ENCODE measurements at regions not wholly inside any gene's neighbourhood (a gene's known extent, or its start where the extent isn't known, plus 50 kb on each side); places are given as distances from the start of the nearest gene placed in this dataset.

- intact Hi-C loops (cut with micrococcal nuclease) = loop anchor here (1.0 to 2.0 kb wide), 4 partner anchors 40 to 294 kb away; no protein-coding TSS in a partner anchor
- H3K9me3 Mint-ChIP-seq = peaks cover 0 to 1% (median 0%) of the 10 kb centered on the region in 8 donors
- H3K36me3 Mint-ChIP-seq = no peaks in the 10 kb centered on the region
- H3K9me3 ChIP-seq (ENCODE audit: control insufficient read depth in 1 of 2, low read length in 2 of 2) = no peaks in the 10 kb centered on the region
- ChIA-PET CTCF (ENCODE audit: partially characterized antibody) (interaction anchor here (0.6 to 5.0 kb wide), 9 partner anchors 8 to 198 kb away, joined by 3 to 34 read pairs (median 6); no protein-coding TSS in a partner anchor), POLR2A (ENCODE audit: partially characterized antibody) (no interaction called here)
- H3K27me3 Mint-ChIP-seq = peaks cover 11 to 26% of the 10 kb centered on the region in 2 donors
- no peak overlapping the region for H3K4me3 ChIP-seq (ENCODE audit: low read length in 2 of 2)
- H3K4me1 Mint-ChIP-seq = peaks cover 0 to 5% (median 0%) of the 10 kb centered on the region in 4 donors
- H3K4me3 Mint-ChIP-seq = no peak overlapping the region
- H3K4me1 ChIP-seq (ENCODE audit: insufficient read depth, low read length) = no peaks in the 10 kb centered on the region
- H3K27ac ChIP-seq (ENCODE audit: low read depth, low read length) = no peak overlapping the region
- no peaks in the 10 kb centered on the region for H3K27me3 ChIP-seq (ENCODE audit: insufficient read depth, low read length)
- H3K36me3 ChIP-seq (ENCODE audit: insufficient read depth, low read length) = no peaks in the 10 kb centered on the region
- H3K27ac Mint-ChIP-seq = no peak overlapping the region
- DNase-seq = peak; percentile 72 to 77 (median 75)
Observed at GRCh38 chr6:30396833-30397479, 52.0 kb downstream of the RPP21 start.

DNA sequence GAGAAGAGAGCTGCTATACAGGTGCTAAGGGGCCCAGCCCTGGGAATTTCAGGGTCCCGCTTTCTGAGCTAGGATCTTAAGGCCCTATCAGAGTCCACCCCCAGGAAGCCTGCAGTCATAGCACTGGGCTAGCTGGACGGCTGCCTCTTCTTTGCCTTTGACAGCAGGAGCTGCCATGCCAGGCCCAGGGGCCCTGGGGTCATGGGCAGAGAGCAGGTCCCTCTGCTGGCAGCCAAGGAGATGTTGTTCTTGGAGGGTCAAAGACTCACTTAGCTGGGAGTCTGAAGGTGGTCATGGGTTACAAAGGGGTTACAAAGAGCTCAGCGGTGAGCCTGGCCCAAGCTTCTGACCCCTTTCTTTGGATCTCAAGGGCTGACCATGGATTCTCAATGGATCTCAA is 52.7 kb downstream of the RPP21 start:
- peaks cover 11 to 26% of the 10 kb centered on the region in 2 donors for H3K27me3 Mint-ChIP-seq
- peaks cover 0 to 5% (median 0%) of the 10 kb centered on the region in 4 donors for H3K4me1 Mint-ChIP-seq
- intact Hi-C loops (cut with micrococcal nuclease) = loop anchor here (1.0 to 2.0 kb wide), 4 partner anchors 40 to 295 kb away; no protein-coding TSS in a partner anchor
- no peak overlapping the region for H3K4me3 Mint-ChIP-seq
- H3K9me3 Mint-ChIP-seq = peaks cover 0 to 1% (median 0%) of the 10 kb centered on the region in 8 donors
- no peaks in the 10 kb centered on the region for H3K36me3 Mint-ChIP-seq
- Histone ChIP-seq H3K4me1 (ENCODE audit: insufficient read depth, low read length) (no peaks in the 10 kb centered on the region), H3K27ac (ENCODE audit: low read depth, low read length) (no peak overlapping the region), H3K9me3 (ENCODE audit: control insufficient read depth in 1 of 2, low read length in 2 of 2) (no peaks in the 10 kb centered on the region), H3K36me3 (ENCODE audit: insufficient read depth, low read length) (no peaks in the 10 kb centered on the region), H3K27me3 (ENCODE audit: insufficient read depth, low read length) (no peaks in the 10 kb centered on the region), H3K4me3 (ENCODE audit: low read length in 2 of 2) (no peak overlapping the region)
- DNase-seq = no peak
- POLR2A ChIA-PET (ENCODE audit: partially characterized antibody) = no interaction called here
- H3K27ac Mint-ChIP-seq = no peak overlapping the region
- CTCF ChIA-PET (ENCODE audit: partially characterized antibody) = interaction anchor here (0.6 to 5.0 kb wide), 9 partner anchors 9 to 295 kb away, joined by 3 to 34 read pairs (median 6); no protein-coding TSS in a partner anchor

GRCh38 chr6:30399390-30400058 is 54.6 kb downstream of the RPP21 start:
- POLR2A ChIA-PET (ENCODE audit: partially characterized antibody) = interaction anchor here (1.3 kb wide), 1 partner anchor 185 kb away, joined by 4 read pairs; no protein-coding TSS in a partner anchor
- CTCF ChIA-PET (ENCODE audit: partially characterized antibody) = interaction anchor here (1.3 to 5.0 kb wide), 4 partner anchors 40 to 184 kb away, joined by 3 to 34 read pairs (median 18); no protein-coding TSS in a partner anchor
- Mint-ChIP-seq H3K27me3 (peaks cover 7 to 21% of the 10 kb centered on the region in 2 donors), H3K9me3 (peaks cover 0 to 1% (median 0%) of the 10 kb centered on the region in 8 donors), H3K36me3 (no peaks in the 10 kb centered on the region), H3K27ac (no peak overlapping the region), H3K4me3 (no peak overlapping the region), H3K4me1 (peaks cover 0 to 5% (median 0%) of the 10 kb centered on the region in 4 donors)
- Histone ChIP-seq H3K27ac (ENCODE audit: low read depth, low read length) (no peak overlapping the region), H3K36me3 (ENCODE audit: insufficient read depth, low read length) (no peaks in the 10 kb centered on the region), H3K4me3 (ENCODE audit: low read length in 2 of 2) (no peak overlapping the region), H3K27me3 (ENCODE audit: insufficient read depth, low read length) (no peaks in the 10 kb centered on the region), H3K4me1 (ENCODE audit: insufficient read depth, low read length) (no peaks in the 10 kb centered on the region), H3K9me3 (ENCODE audit: control insufficient read depth in 1 of 2, low read length in 2 of 2) (no peaks in the 10 kb centered on the region)
- intact Hi-C loops (cut with micrococcal nuclease) = no loop called here
- no peak for DNase-seq

GRCh38 chr6:30405934-30406333 is 61.0 kb downstream of the RPP21 start:
- Histone ChIP-seq H3K4me1 (ENCODE audit: insufficient read depth, low read length) (no peaks in the 10 kb centered on the region), H3K4me3 (ENCODE audit: low read length in 2 of 2) (no peak overlapping the region), H3K36me3 (ENCODE audit: insufficient read depth, low read length) (no peaks in the 10 kb centered on the region), H3K27me3 (ENCODE audit: insufficient read depth, low read length) (no peaks in the 10 kb centered on the region), H3K9me3 (ENCODE audit: control insufficient read depth in 1 of 2, low read length in 2 of 2) (no peaks in the 10 kb centered on the region), H3K27ac (ENCODE audit: low read depth, low read length) (no peak overlapping the region)
- intact Hi-C loops (cut with micrococcal nuclease) = no loop called here
- ChIA-PET POLR2A (ENCODE audit: partially characterized antibody) (no interaction called here), CTCF (ENCODE audit: partially characterized antibody) (no interaction called here)
- peaks cover 0 to 21% (median 15%) of the 10 kb centered on the region in 8 donors for H3K9me3 Mint-ChIP-seq
- DNase-seq = no peak
- no peak overlapping the region for H3K27ac Mint-ChIP-seq
- H3K4me1 Mint-ChIP-seq = peaks cover 4 to 6% (median 6%) of the 10 kb centered on the region in 4 donors
- no peaks in the 10 kb centered on the region for H3K36me3 Mint-ChIP-seq
- H3K27me3 Mint-ChIP-seq = peaks cover 12 to 33% of the 10 kb centered on the region in 2 donors
- H3K4me3 Mint-ChIP-seq = no peak overlapping the region

GRCh38 chr6:30409184-30409583 is 64.2 kb downstream of the RPP21 start:
- ChIA-PET CTCF (ENCODE audit: partially characterized antibody) (interaction anchor here (1.1 kb wide), 1 partner anchor 136 kb away, joined by 3 read pairs; no protein-coding TSS in a partner anchor), POLR2A (ENCODE audit: partially characterized antibody) (no interaction called here)
- H3K27me3 ChIP-seq (ENCODE audit: insufficient read depth, low read length) = no peaks in the 10 kb centered on the region
- H3K4me3 ChIP-seq (ENCODE audit: low read length in 2 of 2) = no peak overlapping the region
- peaks cover 8 to 16% (median 13%) of the 10 kb centered on the region in 4 donors for H3K4me1 Mint-ChIP-seq
- H3K4me1 ChIP-seq (ENCODE audit: insufficient read depth, low read length) = peaks cover 3% of the 10 kb centered on the region
- H3K9me3 Mint-ChIP-seq = peaks cover 0 to 23% (median 15%) of the 10 kb centered on the region in 8 donors
- H3K9me3 ChIP-seq (ENCODE audit: control insufficient read depth in 1 of 2, low read length in 2 of 2) = no peaks in the 10 kb centered on the region
- no peak overlapping the region for H3K4me3 Mint-ChIP-seq
- H3K27ac ChIP-seq (ENCODE audit: low read depth, low read length) = no peak overlapping the region
- intact Hi-C loops (cut with micrococcal nuclease) = no loop called here
- no peak overlapping the region for H3K27ac Mint-ChIP-seq
- H3K36me3 Mint-ChIP-seq = no peaks in the 10 kb centered on the region
- H3K36me3 ChIP-seq (ENCODE audit: insufficient read depth, low read length) = no peaks in the 10 kb centered on the region
- no peak for DNase-seq
- peaks cover 30 to 50% of the 10 kb centered on the region in 2 donors for H3K27me3 Mint-ChIP-seq

DNA sequence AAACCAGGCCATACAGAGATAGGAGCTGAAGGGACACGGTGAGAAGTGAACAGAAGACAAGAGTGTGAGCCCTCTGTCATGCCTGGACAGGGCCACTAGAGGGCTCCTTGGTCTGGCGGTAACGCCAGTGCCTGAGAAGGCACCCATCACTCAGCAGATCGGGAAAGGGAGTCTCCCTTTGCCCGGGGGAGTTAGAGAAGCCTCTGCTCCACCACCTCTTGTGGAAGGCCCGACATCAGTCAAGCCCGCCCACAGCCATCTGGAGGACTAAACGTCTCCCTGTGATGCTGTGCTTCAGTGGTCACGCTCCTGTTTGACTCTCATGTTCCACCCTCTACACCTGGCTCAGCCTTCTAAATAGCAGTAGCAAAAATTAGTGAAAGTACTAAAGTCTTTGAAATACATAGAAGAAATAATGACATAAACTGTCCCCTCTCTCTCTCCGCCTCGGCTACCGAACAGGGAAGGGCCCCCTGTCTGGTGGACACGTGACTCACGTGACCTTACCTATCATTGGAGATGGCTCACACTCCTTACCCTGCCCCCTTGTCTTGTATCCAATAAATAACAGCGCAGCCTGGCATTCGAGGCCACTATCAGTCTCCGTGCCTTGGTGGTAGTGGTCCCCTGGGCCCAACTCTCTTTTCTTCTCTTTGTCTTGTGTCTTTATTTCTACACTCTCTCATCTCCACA is 66.7 kb downstream of the RPP21 start:
- intact Hi-C loops (cut with micrococcal nuclease) = loop anchor here (1.0 kb wide), 1 partner anchor 40 kb away; no protein-coding TSS in a partner anchor
- H3K4me3 ChIP-seq (ENCODE audit: low read length in 2 of 2) = no peak overlapping the region
- POLR2A ChIA-PET (ENCODE audit: partially characterized antibody) = no interaction called here

More for the DNA sequence above, 66.7 kb downstream of the RPP21 start:
- Mint-ChIP-seq H3K36me3 (no peaks in the 10 kb centered on the region), H3K4me3 (peak overlapping the region in 6 of 8 donors; percentile 7 to 75 (median 33)), H3K27me3 (peaks cover 29 to 45% of the 10 kb centered on the region in 2 donors), H3K9me3 (peaks cover 0 to 23% (median 15%) of the 10 kb centered on the region in 8 donors), H3K27ac (no peak overlapping the region), H3K4me1 (peaks cover 3 to 12% (median 7%) of the 10 kb centered on the region in 4 donors)
- no peaks in the 10 kb centered on the region for H3K27me3 ChIP-seq (ENCODE audit: insufficient read depth, low read length)
- H3K27ac ChIP-seq (ENCODE audit: low read depth, low read length) = no peak overlapping the region
- peak; percentile 47 to 61 (median 56) for DNase-seq
- CTCF ChIA-PET (ENCODE audit: partially characterized antibody) = interaction anchor here (0.8 to 1.5 kb wide), 6 partner anchors 39 to 668 kb away, joined by 3 to 5 read pairs (median 4); no protein-coding TSS in a partner anchor
- no peaks in the 10 kb centered on the region for H3K36me3 ChIP-seq (ENCODE audit: insufficient read depth, low read length)
- H3K9me3 ChIP-seq (ENCODE audit: control insufficient read depth in 1 of 2, low read length in 2 of 2) = no peaks in the 10 kb centered on the region
- H3K4me1 ChIP-seq (ENCODE audit: insufficient read depth, low read length) = peaks cover 3% of the 10 kb centered on the region

Data from CD4-positive, alpha-beta memory T cell (primary cell).